WTC11 (cell line): ENCODE measurements at regions not wholly inside any gene's neighbourhood (a gene's known extent, or its start where the extent isn't known, plus 50 kb on each side); places are given as distances from the start of the nearest gene placed in this dataset.

Experiments used
- CREM ChIP-seq: sonication (generic); formaldehyde crosslinking; IDR thresholded peaks from 2 replicates; pipeline ENCODE4 v1.8.1; 2022; ENCODE audit warnings: mild to moderate bottlenecking, missing genetic modification reagents, moderate library complexity
- JUN ChIP-seq: sonication (generic); formaldehyde crosslinking; IDR thresholded peaks from 2 replicates; pipeline ENCODE4 v1.8.0; 2023; ENCODE audit warnings: mild to moderate bottlenecking, missing genetic modification reagents
- NFE2L1 ChIP-seq: sonication (generic); formaldehyde crosslinking; IDR thresholded peaks from 2 replicates; pipeline ENCODE4 v1.8.1; 2023; ENCODE audit warnings: missing genetic modification reagents
- ZNF263 ChIP-seq: sonication (generic); formaldehyde crosslinking; IDR thresholded peaks from 2 replicates; pipeline ENCODE4 v1.8.1; 2022; ENCODE audit warnings: low read depth, mild to moderate bottlenecking, moderate library complexity, missing genetic modification reagents
- ZNF317 ChIP-seq: sonication (generic); formaldehyde crosslinking; IDR thresholded peaks from 2 replicates; pipeline ENCODE4 v1.8.1; 2023; ENCODE audit warnings: low read depth, mild to moderate bottlenecking, moderate library complexity, missing genetic modification reagents, borderline replicate concordance
- TF ChIP-seq, protein P1 (sequence below): fragments of 200-600 bp; IDR thresholded peaks from 2 replicates; pipeline ENCODE4 v1.8.0; 2022; ENCODE audit warnings: antibody characterized with exemption
- TF ChIP-seq, protein P2 (sequence below): sonication (generic); formaldehyde crosslinking; conservative IDR thresholded peaks from 2 replicates; pipeline ENCODE4 v1.8.1; 2022; ENCODE audit warnings: mild to moderate bottlenecking, missing genetic modification reagents
- TF ChIP-seq, protein P3 (sequence below): fragments of 250-450 bp; sonication (Bioruptor Pico); IDR thresholded peaks from 2 replicates; pipeline ENCODE4 v2.1.2; 2022; ENCODE audit warnings: mild to moderate bottlenecking, moderate library complexity
- TF ChIP-seq, protein P4 (sequence below): fragments of 250-450 bp; sonication (Bioruptor Pico); IDR thresholded peaks from 2 replicates; pipeline ENCODE4 v1.9.0; 2021; ENCODE audit warnings: mild to moderate bottlenecking
- TF ChIP-seq, protein P5 (sequence below): sonication (generic); formaldehyde crosslinking; IDR thresholded peaks from 2 replicates; pipeline ENCODE4 v1.8.0; 2022; ENCODE audit warnings: mild to moderate bottlenecking, missing genetic modification reagents

DNA sequence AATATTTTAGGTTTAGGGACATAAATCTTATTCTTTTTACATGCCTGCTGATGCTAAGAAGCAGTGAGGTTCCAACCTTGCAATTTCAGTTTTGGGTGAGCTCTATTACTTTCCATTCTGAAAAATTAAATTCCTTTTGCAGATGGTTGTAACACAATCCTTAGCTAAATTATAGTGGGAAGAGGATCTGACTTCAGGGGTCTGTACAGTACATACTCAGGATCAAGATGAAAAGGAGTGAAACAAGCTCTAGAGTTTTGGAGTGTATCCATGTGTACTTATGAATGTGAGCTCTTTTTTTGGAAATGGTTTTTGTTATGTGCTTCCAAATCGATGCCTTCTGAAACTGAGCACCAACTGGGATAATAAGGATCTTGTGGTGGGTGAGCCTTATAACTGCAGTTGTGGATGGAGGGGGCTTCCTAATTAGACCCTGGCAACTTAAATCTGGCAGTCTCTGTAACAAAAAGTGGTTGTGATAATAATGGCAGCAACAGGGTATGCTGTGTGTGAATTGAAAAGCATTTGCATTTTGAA is 218.8 kb upstream of the MAP3K7 start:
- TF ChIP-seq, protein P1, sequence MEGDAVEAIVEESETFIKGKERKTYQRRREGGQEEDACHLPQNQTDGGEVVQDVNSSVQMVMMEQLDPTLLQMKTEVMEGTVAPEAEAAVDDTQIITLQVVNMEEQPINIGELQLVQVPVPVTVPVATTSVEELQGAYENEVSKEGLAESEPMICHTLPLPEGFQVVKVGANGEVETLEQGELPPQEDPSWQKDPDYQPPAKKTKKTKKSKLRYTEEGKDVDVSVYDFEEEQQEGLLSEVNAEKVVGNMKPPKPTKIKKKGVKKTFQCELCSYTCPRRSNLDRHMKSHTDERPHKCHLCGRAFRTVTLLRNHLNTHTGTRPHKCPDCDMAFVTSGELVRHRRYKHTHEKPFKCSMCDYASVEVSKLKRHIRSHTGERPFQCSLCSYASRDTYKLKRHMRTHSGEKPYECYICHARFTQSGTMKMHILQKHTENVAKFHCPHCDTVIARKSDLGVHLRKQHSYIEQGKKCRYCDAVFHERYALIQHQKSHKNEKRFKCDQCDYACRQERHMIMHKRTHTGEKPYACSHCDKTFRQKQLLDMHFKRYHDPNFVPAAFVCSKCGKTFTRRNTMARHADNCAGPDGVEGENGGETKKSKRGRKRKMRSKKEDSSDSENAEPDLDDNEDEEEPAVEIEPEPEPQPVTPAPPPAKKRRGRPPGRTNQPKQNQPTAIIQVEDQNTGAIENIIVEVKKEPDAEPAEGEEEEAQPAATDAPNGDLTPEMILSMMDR, result no peak
- TF ChIP-seq, protein P2, sequence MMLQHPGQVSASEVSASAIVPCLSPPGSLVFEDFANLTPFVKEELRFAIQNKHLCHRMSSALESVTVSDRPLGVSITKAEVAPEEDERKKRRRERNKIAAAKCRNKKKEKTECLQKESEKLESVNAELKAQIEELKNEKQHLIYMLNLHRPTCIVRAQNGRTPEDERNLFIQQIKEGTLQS, result no peak
- TF ChIP-seq CREM (CRISPR knock-in tag), result no peak
- no peak for TF ChIP-seq ZNF317 (CRISPR knock-in tag)
- TF ChIP-seq, protein P3, sequence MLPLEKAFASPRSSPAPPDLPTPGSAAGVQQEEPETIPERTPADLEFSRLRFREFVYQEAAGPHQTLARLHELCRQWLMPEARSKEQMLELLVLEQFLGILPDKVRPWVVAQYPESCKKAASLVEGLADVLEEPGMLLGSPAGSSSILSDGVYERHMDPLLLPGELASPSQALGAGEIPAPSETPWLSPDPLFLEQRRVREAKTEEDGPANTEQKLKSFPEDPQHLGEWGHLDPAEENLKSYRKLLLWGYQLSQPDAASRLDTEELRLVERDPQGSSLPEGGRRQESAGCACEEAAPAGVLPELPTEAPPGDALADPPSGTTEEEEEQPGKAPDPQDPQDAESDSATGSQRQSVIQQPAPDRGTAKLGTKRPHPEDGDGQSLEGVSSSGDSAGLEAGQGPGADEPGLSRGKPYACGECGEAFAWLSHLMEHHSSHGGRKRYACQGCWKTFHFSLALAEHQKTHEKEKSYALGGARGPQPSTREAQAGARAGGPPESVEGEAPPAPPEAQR, result no peak
- TF ChIP-seq, protein P4, sequence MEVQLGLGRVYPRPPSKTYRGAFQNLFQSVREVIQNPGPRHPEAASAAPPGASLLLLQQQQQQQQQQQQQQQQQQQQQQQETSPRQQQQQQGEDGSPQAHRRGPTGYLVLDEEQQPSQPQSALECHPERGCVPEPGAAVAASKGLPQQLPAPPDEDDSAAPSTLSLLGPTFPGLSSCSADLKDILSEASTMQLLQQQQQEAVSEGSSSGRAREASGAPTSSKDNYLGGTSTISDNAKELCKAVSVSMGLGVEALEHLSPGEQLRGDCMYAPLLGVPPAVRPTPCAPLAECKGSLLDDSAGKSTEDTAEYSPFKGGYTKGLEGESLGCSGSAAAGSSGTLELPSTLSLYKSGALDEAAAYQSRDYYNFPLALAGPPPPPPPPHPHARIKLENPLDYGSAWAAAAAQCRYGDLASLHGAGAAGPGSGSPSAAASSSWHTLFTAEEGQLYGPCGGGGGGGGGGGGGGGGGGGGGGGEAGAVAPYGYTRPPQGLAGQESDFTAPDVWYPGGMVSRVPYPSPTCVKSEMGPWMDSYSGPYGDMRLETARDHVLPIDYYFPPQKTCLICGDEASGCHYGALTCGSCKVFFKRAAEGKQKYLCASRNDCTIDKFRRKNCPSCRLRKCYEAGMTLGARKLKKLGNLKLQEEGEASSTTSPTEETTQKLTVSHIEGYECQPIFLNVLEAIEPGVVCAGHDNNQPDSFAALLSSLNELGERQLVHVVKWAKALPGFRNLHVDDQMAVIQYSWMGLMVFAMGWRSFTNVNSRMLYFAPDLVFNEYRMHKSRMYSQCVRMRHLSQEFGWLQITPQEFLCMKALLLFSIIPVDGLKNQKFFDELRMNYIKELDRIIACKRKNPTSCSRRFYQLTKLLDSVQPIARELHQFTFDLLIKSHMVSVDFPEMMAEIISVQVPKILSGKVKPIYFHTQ (CRISPR knock-in tag), result no peak
- TF ChIP-seq, protein P5, sequence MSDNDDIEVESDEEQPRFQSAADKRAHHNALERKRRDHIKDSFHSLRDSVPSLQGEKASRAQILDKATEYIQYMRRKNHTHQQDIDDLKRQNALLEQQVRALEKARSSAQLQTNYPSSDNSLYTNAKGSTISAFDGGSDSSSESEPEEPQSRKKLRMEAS (CRISPR knock-in tag), result no peak
- no peak for TF ChIP-seq JUN
- no peak for TF ChIP-seq ZNF263 (CRISPR knock-in tag)
- TF ChIP-seq NFE2L1, result no peak
